Hepatic stellate cell (primary cell): ENCODE measurements at regions not wholly inside any gene's neighbourhood (a gene's known extent, or its start where the extent isn't known, plus 50 kb on each side); places are given as distances from the start of the nearest gene placed in this dataset.
"Not testable (repeated sequence)": the region's sequence is repeated elsewhere in the genome, so short reads cannot be mapped to it uniquely, and the experiment has no call there.

Experiments used
- DNase-seq: peaks from one replicate; pipeline ENCODE4 v3.0.0; 2011; ENCODE audit warnings: low spot score

DNA sequence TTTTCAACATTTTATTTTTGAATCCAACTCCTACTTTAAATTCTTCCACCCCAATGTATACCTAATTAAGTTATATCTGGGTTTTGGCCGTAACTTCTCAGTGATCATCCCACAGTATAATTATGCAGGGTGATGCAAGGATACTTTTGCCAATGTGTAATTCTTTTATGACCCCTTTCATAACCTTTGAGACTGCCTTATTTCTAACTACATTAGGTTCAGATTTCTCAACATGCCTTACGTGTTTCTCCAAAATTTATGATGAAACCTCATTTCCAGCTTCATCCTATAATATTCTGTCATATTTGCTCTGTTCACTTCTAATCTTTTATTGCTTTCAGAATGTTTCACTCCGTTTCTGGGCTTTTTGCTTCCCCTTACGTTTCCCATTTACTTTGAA lies 1229.6 kb upstream of the ALCAM start:
- no peak for DNase-seq

DNA sequence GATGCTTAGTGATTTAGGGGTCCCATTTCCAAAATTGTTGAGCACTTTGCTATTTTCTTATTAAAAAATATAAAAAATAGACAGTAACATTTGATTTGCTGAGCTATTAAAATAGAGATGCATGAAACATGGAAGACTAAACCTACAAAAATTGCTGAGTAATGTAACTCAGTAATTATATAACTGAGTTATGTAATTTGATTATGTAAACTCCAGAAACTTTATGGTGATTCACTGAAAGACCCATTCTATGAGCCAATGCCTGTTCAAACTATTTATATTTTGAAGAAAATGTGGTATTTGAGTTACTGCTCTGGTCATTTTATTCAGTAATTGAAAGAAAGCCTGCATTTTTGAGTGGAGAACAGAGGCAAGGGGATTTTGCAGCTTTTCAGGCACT lies 1221.5 kb upstream of the ALCAM start:
- DNase-seq = no peak

DNA sequence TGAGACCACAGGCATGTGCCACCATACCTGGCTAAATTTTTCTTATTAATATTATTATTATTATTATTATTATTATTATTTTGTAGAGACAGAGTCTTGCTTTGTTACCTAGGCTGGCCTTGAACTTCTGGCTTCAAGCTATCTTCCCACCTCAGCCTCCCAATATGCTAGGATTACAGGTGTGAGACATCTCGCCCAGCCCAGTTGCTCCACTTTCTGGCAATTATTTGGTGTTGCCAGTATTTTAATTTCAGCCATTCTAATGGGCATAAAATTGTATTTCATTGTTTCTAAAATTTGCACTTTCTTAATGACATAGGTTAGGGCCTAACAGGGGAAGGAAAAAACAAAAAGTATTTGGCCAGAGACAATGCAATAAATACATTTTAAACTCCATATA lies 1217.6 kb upstream of the ALCAM start:
- DNase-seq = no peak

DNA sequence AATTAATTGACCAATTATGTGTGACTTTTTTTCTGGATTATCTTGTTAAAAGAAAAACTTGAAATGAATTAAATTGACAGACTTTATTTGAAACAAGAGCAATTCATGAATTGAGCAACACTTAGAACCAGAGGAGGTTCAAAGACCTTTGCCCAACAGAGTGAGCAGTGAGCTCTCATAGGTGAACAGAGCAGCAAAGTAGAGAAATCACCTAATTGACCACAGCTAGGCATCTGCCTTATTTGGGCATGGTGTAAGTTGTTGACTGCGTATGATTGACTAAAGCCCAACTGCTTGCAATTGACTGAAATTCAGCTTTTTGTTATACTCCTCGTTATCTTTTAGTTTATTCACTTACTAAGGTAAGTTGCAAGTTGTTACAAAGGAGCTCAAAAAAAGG lies 1216.0 kb upstream of the ALCAM start:
- no peak for DNase-seq

DNA sequence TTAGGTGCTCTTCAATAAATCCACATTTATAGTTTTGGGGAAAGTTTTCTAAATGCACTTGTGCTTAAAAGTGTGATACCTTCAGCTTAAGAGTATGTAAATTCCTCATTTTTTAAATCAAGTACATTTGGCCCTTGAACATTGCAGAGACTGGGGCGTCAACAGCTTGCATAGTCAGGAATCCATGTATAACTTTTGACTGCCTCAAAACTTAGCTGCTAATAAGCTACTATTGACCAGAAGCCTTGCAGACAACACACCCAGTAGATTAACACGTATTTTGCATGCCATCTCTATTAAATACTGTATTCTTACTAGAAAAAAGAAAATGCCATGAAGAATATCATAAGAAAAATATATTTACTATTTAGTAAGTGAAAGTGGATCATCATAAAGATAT lies 1211.8 kb upstream of the ALCAM start:
- no peak for DNase-seq

DNA sequence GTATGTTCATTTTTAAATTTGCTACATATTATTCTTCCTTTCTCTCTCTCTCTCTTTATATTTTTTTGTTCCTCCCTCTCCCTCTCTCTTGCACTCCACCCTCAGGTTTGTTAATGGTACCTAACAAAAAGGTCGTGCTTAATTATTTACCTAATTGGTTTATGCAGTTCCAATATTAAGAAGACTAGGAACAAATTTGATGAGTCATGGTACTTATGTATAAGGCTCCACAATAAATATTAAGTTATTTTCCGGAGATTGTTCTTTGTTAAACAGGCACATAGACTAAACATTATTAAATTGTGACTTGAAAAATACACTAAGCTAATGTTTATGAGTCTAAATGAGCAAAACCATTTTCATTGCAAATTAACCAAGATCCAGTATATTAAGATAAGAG lies 1200.8 kb upstream of the ALCAM start:
- no peak for DNase-seq

DNA sequence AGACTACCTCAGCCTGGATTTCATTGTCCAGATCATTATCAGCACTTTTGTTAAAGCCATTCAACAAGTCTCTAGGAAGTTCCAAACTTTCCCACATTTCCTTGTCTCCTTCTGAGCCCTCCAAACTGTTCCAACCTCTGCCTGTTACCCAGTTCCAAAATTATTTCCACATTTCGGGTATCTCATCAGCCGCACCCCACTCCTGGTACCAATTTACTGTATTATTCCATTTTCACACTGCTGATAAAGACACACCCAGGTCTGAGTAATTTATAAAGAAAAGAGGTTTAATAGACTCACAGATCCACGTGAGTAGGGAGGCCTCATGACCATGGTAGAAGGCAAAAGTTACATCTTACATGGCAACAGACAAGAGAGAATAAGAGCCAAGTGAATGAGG lies 1198.3 kb upstream of the ALCAM start:
- DNase-seq = no peak

DNA sequence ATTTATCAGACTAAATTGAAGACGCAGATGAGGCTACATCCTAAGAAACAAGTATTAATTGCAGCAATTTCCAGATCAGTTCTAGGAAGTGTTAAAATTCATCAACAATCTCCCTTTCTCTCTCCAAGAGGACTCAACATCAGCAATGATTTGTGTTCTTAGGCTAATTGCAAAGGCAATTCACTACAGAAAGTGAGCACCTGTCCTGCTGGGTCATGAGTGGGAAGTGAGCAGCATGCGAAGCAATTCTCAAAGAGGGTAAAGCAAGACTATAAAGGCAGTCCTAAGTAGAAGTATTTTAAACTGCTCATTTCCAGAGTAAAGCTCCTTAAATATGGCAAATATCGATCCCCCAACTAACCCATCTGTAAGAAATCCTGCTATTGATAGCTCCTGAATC lies 1191.0 kb upstream of the ALCAM start:
- no peak for DNase-seq

DNA sequence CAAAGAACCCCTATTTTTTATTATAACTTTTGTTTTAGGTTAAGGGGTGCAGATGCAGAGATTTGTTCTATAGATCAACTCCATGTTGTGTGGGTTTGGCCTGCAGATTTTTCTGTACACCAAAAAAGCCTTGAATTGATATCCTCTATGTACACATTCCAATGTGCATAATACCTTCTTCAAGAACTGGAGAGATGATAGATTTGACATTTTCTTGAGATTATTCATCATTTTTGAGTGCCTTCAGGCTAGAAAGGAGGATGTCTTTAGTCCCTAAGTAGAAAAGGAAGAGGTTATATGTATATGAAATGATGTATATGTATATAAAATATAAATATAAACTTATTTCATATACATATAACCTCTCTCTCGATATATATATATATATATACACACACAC lies 1190.0 kb upstream of the ALCAM start:
- DNase-seq = no peak

DNA sequence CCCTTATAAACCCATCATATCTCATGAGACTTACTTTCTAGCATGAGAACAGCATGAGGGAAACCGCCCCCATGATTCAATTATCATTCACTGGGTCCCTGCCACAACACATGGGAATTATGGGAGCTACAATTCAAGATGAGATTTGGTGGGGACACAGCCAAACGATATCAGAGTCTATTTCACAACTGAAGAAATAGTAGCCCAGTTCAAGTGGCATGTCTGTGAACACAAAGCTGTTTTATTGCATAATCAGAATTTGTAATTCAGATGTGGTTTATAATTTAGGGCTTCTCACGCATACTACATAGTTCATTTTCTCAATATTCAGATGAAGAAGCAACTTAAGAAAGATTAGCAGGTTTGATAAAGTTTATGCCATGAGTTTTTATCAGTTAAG lies 1188.0 kb upstream of the ALCAM start:
- DNase-seq = no peak

DNA sequence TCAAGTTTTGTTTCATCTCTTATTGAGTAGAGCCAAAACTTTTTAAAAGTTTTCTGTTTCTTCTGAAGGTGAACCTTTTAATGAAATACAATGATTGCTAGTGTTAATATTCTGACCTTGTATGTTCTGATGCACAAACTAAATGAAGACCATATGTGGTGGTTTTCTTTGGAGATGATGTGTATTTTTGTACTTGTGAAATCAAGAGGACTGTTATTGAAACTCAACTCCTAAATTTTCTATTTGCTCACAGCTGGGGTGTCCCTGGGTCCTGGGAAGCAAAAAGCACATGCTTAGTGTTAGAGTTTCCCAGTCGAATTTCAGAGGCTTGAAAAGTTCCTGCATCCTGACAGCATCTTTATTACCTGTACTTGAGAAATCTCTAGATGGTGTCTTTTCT lies 1185.8 kb upstream of the ALCAM start:
- no peak for DNase-seq

DNA sequence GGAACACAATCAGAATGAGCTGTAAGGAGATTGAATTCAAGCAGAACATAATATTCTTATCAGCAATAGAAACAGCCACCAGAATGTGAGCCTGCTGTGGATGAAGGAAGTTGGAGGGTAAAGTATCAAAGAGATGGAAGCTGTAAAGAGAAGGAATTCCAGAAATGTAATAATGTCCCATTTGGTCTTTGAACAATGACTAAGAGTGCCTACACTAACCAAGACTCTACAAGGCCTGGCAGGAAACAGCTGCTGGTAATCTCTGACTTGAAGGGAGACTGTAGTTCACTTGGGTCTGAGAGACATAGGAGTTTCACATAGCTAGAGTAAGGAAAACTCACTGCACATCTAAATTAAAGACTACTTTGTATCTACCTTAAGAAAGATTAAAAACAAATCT lies 1176.0 kb upstream of the ALCAM start:
- no peak for DNase-seq

DNA sequence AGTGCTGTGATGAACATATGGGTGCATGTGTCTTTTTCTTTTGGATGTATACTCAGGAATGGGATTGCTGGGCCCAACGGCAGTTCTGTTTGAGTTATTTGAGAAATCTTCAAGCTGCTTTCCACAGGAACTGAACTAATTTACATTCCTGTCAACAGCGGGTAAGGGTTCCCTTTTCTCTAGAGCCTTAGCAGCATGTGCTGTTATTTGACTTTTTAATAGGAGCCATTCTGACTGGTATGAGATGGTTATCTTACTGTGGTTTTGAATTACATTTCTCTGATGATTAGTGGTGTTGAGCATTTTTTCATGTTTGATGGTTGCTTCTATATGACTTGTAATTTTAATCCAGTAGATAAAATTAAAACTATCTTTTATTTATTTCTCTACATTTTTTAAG lies 1168.6 kb upstream of the ALCAM start:
- no peak for DNase-seq

DNA sequence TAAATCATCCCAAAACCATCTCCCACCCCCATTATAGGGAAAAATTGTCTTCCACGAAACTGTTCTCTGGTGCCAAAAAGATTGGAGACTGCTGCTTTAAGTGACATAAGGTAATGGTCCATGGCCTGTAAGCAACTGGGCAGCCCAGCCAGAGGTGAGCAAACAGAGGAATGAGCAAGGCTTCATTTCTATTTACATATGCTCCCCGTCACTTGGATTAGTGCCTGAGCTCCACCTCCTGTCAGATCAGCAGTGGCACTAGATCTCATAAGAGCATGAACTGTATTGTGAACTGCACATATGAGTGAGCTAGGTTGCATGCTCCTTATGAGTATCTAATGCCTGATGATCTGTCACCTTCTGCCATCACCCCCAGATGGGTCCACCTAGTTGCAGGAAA lies 1159.8 kb upstream of the ALCAM start:
- DNase-seq = no peak

DNA sequence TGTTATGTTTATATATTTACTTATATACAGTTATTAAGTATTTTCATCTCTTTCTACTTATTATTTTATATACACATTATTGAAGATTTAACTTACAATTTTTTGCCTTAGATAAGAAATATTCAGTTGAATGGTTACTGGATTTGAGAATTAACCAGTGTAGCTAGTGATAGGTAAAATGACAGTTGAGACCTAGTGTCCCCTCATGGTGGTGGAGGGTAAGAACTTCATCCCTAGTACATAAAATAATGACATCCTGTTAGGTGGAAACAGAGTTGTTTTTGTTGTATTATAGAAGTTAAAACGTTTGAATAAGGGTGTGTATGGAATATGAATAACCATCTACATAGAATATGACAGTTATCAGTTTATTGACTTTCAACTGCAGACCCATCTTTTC lies 1152.4 kb upstream of the ALCAM start:
- no peak for DNase-seq

DNA sequence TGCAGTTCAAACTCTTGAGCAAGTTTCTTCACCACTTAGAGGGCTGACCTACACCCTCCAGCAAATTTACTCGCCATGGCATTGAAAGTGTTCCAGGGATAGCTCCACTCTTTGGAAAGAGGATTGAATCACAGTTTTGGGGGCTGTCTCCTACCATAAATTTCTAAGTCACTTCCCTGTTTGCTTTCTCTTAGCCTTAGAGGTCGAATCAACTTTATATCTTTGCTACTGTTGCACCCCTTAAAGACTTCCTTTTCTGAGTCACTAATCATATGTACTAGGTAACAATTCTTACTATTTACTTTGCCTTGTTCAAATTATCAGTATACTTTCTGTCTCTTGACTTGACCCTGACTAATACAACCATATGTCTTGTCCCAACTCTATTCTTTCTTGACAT lies 1151.8 kb upstream of the ALCAM start:
- no peak for DNase-seq

DNA sequence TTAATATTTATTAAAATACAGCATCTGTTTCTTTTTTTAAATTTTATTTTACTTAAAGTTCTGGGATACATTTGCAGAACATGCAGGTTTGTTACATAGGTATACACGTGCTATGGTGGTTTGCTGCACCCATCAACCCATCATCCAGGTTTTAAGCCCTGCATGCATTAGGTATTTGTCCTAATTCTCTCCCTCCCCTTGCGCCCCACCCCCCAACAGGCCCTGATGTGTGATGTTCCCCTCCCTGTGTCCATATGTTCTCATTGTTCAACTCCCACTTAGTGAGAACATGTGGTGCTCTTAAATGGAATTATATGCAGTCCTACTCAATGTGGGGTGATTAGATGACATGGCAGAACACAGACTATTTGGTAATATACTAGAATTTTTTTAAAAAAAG lies 1147.7 kb upstream of the ALCAM start:
- DNase-seq = not testable (repeated sequence)

DNA sequence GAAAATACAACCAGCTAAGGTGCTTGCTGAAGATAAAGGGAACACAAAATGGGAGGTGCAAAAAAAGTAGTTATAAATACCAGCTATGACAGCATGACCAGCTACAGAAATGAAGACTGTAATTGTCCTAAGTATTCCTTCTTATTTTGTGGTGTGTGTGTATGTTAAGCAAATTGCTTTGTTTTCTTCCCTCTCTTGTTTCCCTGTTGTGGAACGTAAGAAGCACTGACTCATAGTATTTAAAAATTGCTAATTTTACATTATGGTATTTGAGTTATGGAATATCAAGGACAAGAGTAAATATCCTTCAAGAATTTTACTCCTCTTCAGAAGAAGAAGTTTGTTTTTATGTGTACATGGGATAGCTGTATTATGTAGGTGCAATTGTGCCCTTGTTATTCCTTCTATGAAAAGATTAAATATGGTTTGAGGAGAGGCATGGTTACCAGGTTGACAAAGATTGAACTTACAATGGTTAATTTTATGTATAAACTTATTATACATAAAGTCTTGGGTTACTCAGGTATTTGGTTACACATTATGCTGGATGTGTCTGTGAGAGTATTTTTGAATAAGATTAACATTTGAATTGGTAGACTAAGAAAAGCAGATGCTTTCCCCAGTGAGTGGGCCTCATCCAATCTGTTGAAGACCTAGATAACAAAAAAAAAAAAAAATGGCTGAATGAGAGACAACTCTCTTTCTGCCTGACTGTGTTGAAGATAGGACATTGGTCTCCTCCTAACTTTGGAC lies 1132.1 kb upstream of the ALCAM start:
- DNase-seq = no peak

DNA sequence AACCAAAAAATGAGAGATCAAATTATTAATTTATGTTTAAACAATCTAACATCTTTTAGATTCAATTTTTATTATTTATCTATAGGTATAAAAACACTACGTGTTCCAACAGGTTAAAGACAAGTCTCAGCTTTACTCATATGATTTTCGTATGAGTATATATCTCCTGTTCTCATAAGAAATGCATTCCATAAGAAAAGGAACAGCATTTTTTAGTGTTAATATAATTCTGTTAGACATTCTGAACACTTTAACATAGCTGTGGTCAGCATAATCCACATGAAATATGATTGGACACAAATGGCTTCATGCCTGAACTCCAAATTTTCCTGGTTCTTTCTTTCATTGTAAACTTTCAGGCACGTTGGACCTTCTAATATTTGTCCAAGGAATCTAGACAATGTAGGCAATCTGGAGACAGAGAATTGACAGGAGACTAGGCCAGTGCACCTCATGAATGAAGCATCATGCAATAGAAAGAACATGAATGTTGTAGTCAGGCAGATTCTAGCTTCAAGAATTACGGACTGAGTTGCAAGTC lies 1122.0 kb upstream of the ALCAM start:
- DNase-seq = no peak

DNA sequence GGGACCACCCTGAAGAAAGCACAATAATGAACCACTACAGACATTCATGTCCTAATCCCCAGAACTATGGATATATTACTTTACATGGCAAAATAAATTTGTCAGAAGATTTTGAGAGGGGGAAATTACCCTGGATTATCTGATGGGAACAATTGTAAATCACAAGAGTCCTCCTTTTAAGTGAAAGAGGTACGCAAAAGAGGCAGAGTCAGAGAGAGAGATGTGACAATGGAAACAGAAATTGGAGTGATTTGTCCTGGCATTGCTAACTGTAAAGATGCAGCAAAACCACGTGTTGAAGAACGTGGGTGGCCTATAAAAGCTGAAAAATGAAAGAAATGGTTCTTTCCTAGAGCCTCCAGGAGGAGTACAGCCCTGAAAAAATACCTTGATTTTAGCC lies 1121.4 kb upstream of the ALCAM start:
- no peak for DNase-seq

DNA sequence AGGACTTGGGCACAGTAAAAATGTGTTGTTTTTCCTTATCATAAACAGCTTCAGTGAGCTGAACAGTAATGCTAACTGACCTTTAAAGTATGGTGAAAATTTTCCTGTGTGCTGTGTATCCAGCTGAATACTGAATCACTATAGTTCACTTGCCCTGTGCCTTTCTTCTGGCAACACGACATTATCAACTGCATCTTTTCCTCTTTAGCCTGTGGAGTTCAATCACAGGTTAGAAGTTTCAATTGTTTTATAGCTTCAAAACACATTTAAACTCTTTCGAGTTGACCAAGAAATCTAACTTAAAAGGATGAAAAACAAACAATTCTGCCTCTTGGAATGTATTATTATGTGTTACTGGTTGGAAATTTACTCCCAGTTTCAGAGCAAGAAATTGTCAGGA lies 1120.7 kb upstream of the ALCAM start:
- DNase-seq = no peak

DNA sequence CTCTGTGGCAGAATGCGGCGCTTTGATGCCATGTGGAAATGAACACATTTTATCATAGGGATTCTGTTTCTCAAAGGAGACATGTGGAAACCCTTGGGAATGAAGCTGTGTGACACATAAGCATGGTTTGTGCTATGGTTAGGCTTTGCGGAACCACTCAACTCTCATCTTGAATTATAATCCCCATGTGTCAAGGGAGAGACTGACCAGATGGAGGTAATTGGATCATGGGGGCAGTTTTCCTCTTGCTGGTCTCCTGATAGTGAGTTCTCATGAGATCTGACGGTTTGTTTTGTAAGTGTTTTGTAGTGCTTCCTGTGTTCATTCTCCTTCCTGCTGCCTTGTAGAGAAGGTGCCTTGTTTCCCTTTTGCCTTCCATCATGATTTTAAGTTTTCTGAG lies 1109.2 kb upstream of the ALCAM start:
- no peak for DNase-seq

DNA sequence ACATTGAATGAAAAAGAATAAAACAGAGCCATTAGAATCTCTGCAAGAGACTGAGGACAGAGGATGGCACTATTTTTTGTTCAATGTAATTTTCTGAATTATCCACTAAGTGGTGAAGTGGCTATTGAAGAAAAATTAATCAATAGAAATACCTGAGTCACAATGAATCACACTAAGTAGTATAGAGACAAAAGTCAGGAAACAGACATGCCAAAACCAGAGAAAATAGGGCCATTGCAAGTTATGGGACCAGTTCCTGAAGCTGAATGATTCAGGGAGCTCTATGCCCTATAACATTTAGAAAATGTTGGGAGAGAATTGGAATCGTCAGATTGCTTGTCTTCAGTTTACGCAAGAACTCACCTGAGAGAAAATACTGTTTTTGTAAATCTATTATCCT lies 1103.2 kb upstream of the ALCAM start:
- no peak for DNase-seq

DNA sequence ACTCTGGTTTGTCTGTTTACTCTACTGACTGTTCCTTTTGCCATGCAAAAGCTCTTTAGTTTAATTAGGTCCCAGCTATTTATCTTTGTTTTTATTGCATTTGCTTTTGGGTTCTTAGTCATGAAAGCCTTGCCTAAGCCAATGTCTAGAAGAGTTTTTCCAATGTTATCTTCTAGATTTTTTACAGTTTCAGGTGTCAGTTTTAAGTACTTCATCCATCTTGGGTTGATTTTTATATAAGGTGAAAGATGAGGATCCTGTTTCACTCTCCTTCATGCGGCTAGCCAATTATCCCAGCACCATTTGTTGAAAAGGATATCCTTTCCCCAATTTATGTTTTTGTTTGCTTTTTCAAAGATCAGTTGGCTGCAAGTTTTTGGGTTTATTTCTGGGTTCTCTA lies 1100.5 kb upstream of the ALCAM start:
- not testable (repeated sequence) for DNase-seq
